Colonic mucosa (tissue), 4 donors: ENCODE measurements at regions not wholly inside any gene's neighbourhood (a gene's known extent, or its start where the extent isn't known, plus 50 kb on each side); places are given as distances from the start of the nearest gene placed in this dataset.
"Not testable (repeated sequence)": the region's sequence is repeated elsewhere in the genome, so short reads cannot be mapped to it uniquely, and the experiment has no call there.

Source experiments
- DNase-seq: peaks from one replicate; pipeline ENCODE4 v3.0.0-alpha.2; 2020
- H3K27ac ChIP-seq: fragments of 200-600 bp; one replicate; pipeline ENCODE4 v1.8.0; 2021
- H3K27me3 ChIP-seq: fragments of 200-600 bp; one replicate; pipeline ENCODE4 v1.8.0; 2021
- H3K36me3 ChIP-seq: fragments of 200-600 bp; one replicate; pipeline ENCODE4 v1.8.0; 2021
- H3K4me1 ChIP-seq: fragments of 200-600 bp; one replicate; pipeline ENCODE4 v1.8.0; 2021; ENCODE audit warnings: mild to moderate bottlenecking
- H3K4me3 ChIP-seq: fragments of 200-600 bp; one replicate; pipeline ENCODE4 v1.8.0; 2021
- H3K9ac ChIP-seq, 2 donors: one replicate each; pipeline ENCODE4 v1.7.0; 2013; ENCODE audit warnings: control low read depth in 2 of 2, low read depth in 2 of 2, low read length in 2 of 2
- H3K9me3 ChIP-seq: fragments of 200-600 bp; one replicate; pipeline ENCODE4 v1.8.0; 2021
- intact Hi-C: fragments of 100-400 bp; cut with DNase I; formaldehyde crosslinking; loops from one replicate; pipeline ENCODE4 v1.14.1; 2022
- TF ChIP-seq, protein P1 (sequence below): fragments of 200-600 bp; IDR thresholded peaks from one replicate; pipeline ENCODE4 v1.8.0; 2022; ENCODE audit warnings: antibody characterized with exemption, mild to moderate bottlenecking
- donor health status: healthy.
- donor health status: DM: no; HTN: no; CAD: no.
- donor health status: DM: no; HTN: no; CAD: no.

DNA sequence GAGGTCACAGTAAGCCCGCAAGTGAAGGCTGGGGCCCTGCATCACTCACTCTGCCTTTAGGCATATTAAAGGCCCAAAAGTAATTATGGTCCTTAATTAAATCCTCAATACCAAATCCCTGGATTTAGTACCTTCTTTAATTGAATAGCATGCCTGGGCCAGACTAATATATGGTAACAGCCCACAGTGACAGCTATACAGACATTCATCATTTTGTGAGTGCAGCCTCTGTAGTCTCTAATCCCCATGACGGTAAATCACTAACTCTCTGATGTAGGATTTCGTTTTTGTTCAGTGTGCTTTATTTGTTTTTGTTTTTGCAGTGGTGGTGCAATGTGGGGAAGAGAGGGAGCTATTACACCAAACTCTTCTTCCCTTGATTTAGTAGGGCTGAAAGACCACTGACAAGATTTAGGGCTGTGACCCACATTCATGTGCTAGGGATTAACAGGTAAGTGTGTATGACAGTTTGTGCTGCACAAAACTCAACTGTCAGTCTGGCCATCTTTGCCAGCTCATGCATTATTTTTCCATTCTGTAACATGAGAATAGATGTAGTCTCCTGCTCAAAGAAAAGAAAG lies 60.6 kb upstream of the SLC39A8 start:
- Histone ChIP-seq H3K27ac (no peak overlapping the region), H3K27me3 (no peaks in the 10 kb centered on the region), H3K4me1 (no peaks in the 10 kb centered on the region), H3K36me3 (no peaks in the 10 kb centered on the region), H3K9ac (no peak overlapping the region), H3K4me3 (no peak overlapping the region), H3K9me3 (no peaks in the 10 kb centered on the region)
- intact Hi-C loops: no loop called here
- TF ChIP-seq, protein P1, sequence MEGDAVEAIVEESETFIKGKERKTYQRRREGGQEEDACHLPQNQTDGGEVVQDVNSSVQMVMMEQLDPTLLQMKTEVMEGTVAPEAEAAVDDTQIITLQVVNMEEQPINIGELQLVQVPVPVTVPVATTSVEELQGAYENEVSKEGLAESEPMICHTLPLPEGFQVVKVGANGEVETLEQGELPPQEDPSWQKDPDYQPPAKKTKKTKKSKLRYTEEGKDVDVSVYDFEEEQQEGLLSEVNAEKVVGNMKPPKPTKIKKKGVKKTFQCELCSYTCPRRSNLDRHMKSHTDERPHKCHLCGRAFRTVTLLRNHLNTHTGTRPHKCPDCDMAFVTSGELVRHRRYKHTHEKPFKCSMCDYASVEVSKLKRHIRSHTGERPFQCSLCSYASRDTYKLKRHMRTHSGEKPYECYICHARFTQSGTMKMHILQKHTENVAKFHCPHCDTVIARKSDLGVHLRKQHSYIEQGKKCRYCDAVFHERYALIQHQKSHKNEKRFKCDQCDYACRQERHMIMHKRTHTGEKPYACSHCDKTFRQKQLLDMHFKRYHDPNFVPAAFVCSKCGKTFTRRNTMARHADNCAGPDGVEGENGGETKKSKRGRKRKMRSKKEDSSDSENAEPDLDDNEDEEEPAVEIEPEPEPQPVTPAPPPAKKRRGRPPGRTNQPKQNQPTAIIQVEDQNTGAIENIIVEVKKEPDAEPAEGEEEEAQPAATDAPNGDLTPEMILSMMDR: no peak
- DNase-seq: no peak

DNA sequence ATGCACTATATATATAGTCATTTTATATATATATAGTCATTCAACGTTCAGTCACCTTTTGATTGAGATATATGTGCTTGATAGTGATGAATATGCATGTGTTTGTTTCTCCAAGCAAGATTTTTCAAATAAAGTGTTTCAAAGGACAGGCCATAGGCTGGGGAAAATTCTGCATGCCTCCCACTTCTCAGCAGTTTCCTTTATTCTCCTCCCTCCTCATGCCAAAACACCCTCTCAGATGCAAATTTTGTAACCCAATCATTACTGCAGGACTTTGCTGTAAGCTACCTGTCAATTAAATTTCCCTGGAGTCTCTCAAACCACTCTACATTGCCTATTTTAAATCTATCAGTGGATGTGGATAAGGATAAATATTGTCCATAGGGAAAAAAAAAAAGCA lies 65.6 kb upstream of the SLC39A8 start:
- DNase-seq, H3K36me3 ChIP-seq, H3K27me3 ChIP-seq: not testable (repeated sequence)

DNA sequence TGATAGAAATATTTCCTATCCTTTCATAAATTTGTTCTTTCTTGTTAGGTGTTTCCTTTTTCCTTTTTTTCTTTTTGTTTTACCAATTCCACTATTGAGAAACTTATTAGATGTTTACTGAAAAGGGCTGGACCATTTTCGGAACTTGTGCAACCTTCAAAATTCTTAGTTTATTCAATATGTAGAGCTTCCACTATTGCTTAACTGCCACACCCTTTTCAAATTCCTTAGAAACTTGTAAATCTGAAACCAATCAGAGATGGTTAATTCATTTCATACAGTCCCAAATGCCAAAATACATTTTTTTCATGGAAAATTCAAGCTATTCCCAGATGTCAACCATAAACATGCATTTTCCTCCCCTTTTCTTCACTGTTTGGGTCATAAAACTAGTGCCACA lies 66.1 kb upstream of the SLC39A8 start:
- Histone ChIP-seq H3K36me3 (no peaks in the 10 kb centered on the region), H3K27me3 (no peaks in the 10 kb centered on the region), H3K4me3 (no peak overlapping the region), H3K9me3 (no peaks in the 10 kb centered on the region), H3K27ac (no peak overlapping the region), H3K4me1 (no peaks in the 10 kb centered on the region), H3K9ac (no peak overlapping the region)
- TF ChIP-seq, protein P1: no peak
- intact Hi-C loops: no loop called here
- DNase-seq: no peak

More for the DNA sequence above, 65.6 kb upstream of the SLC39A8 start:
- H3K9ac ChIP-seq, H3K4me3 ChIP-seq, intact Hi-C loops, H3K4me1 ChIP-seq, H3K9me3 ChIP-seq, H3K27ac ChIP-seq: not testable (repeated sequence)

DNA sequence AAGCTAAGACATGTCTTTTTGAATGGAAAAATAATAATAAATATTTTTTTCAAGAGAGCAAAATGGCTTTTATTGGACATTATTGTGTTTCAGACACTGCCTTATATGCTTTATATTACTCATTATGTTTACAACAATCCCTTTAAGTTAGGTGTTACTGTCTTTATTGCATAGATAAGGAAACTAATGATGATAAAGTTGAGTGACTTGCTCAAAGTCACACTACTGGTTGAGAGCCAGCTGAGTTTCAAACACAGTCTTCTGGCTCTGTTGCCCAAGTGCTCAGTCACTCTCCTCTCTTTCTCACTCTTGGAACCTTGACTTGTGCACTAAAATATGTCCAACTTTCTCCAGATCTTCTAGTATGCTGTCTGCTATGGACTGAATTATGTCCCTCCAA lies 71.5 kb upstream of the SLC39A8 start:
- Histone ChIP-seq H3K27ac (no peak overlapping the region), H3K4me1 (no peaks in the 10 kb centered on the region), H3K36me3 (no peaks in the 10 kb centered on the region), H3K9ac (no peak overlapping the region), H3K9me3 (no peaks in the 10 kb centered on the region), H3K4me3 (no peak overlapping the region), H3K27me3 (no peaks in the 10 kb centered on the region)
- TF ChIP-seq, protein P1: no peak
- no peak for DNase-seq
- intact Hi-C loops: no loop called here

DNA sequence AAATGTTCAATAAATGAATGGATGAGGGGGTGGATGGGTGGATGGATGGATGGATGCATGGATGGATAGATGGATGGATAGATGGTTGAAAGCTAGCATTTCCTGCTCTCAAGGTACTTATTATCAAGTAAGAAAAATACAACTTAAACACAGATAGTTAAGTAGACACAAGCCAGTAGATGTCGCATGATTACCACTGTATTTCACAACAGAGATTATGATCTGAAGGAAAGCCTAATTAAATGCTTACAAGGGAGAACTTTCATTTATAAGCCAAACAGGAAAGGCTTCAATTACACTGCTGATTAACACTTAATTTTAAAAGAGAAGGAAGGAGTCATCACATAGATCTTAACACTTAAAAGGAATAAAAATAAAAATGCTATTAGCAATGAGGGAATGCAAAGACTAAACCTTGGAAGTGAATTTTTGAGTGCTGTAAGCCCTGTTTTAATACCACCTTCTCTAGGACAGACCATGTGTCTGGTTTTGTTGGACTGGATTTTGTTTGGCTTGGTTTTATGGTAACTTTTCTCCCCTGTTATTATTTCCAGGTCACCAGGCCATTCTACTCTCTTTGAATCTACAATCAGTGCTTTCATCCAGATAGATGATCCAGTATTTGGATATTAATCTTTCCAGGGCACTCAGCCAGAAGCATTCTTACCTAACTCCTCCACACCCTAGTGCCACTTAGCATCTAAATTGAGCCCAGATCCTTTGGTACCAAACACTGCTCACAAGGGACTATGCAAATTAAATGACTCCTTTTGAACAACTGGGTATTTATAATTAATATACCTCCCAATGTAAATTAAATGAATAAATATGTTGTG lies 75.5 kb upstream of the SLC39A8 start:
- H3K27me3 ChIP-seq: no peaks in the 10 kb centered on the region
- no peaks in the 10 kb centered on the region for H3K36me3 ChIP-seq
- no peak overlapping the region for H3K4me3 ChIP-seq
- H3K9me3 ChIP-seq: no peaks in the 10 kb centered on the region
- no peaks in the 10 kb centered on the region for H3K4me1 ChIP-seq
- TF ChIP-seq, protein P1: no peak
- DNase-seq: no peak
- H3K27ac ChIP-seq: no peak overlapping the region
- H3K9ac ChIP-seq: no peak overlapping the region
- intact Hi-C loops: no loop called here

DNA sequence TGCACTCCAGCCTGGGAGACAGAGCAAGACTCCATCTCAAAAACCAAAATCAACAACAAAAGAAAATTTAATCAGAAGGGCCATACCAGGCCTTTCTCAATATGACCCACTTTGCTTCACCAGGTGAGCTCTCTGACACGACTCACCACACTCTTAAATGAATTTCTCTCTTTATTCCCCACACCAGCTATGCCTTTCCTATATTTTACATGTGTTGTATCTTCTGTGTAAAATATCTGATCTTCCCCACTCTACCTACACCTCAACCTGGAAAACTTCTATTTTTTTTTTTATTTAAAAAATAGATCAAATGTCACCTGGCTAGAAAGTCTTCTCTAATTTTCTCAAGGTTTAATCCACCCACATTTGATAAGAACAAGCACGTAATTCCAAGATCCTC lies 77.6 kb upstream of the SLC39A8 start:
- H3K36me3 ChIP-seq: no peaks in the 10 kb centered on the region
- intact Hi-C loops: no loop called here
- H3K27me3 ChIP-seq: no peaks in the 10 kb centered on the region
- no peaks in the 10 kb centered on the region for H3K9me3 ChIP-seq
- H3K4me3 ChIP-seq: no peak overlapping the region
- no peaks in the 10 kb centered on the region for H3K4me1 ChIP-seq
- no peak for DNase-seq
- no peak overlapping the region for H3K9ac ChIP-seq
- TF ChIP-seq, protein P1: no peak
- no peak overlapping the region for H3K27ac ChIP-seq
